Gastrocnemius medialis (tissue), 4 donors: ENCODE measurements at regions not wholly inside any gene's neighbourhood (a gene's known extent, or its start where the extent isn't known, plus 50 kb on each side); places are given as distances from the start of the nearest gene placed in this dataset.

ENCODE experiments used
- POLR2A ChIP-seq, 2 donors: fragments of 450-650 bp; IDR thresholded peaks; one replicate each; pipeline ENCODE4 v1.6.1; 2017; ENCODE audit warnings: antibody characterized with exemption in 2 of 2, mild to moderate bottlenecking in 2 of 2, moderate library complexity in 2 of 2
- TF ChIP-seq, protein P1 (sequence below), 5 experiments: fragments of 450-650 bp in 3 of 5; fragments of 200-600 bp in 2 of 5; sonication (generic) in 2 of 5; IDR thresholded peaks in 4 of 5; conservative IDR thresholded peaks in 1 of 5; 1 replicate in 4 of 5; 2 replicates in 1 of 5; pipeline ENCODE4 v1.5.1; 2016 to 2019; ENCODE audit warnings: antibody characterized with exemption in 5 of 5, mild to moderate bottlenecking in 3 of 5, moderate library complexity in 3 of 5

GRCh38 chr22:34993548-34993947, 72.4 kb upstream of the ISX start:
- TF ChIP-seq, protein P1, sequence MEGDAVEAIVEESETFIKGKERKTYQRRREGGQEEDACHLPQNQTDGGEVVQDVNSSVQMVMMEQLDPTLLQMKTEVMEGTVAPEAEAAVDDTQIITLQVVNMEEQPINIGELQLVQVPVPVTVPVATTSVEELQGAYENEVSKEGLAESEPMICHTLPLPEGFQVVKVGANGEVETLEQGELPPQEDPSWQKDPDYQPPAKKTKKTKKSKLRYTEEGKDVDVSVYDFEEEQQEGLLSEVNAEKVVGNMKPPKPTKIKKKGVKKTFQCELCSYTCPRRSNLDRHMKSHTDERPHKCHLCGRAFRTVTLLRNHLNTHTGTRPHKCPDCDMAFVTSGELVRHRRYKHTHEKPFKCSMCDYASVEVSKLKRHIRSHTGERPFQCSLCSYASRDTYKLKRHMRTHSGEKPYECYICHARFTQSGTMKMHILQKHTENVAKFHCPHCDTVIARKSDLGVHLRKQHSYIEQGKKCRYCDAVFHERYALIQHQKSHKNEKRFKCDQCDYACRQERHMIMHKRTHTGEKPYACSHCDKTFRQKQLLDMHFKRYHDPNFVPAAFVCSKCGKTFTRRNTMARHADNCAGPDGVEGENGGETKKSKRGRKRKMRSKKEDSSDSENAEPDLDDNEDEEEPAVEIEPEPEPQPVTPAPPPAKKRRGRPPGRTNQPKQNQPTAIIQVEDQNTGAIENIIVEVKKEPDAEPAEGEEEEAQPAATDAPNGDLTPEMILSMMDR (IDR thresholded peaks at IDR 0.05 in 4 of 5, conservative IDR thresholded peaks at IDR 0.05 in 1 of 5) = no peak
- TF ChIP-seq POLR2A (IDR thresholded peaks at IDR 0.05) = no peak
